GM21526 (cell line): ENCODE measurements at regions not wholly inside any gene's neighbourhood (a gene's known extent, or its start where the extent isn't known, plus 50 kb on each side); places are given as distances from the start of the nearest gene placed in this dataset.
"Not testable (repeated sequence)": the region's sequence is repeated elsewhere in the genome, so short reads cannot be mapped to it uniquely, and the experiment has no call there.

Experiments used
- ATAC-seq: cut with Tn5 transposase; IDR thresholded peaks from one replicate; pipeline ENCODE4 v1.9.1; 2021; ENCODE audit warnings: moderate library complexity; ENCODE audit not compliant: unreplicated experiment, low FRiP score

GRCh38 chr5:126027149-126027548 is 396.1 kb upstream of the GRAMD2B start:
- ATAC-seq = no peak

DNA sequence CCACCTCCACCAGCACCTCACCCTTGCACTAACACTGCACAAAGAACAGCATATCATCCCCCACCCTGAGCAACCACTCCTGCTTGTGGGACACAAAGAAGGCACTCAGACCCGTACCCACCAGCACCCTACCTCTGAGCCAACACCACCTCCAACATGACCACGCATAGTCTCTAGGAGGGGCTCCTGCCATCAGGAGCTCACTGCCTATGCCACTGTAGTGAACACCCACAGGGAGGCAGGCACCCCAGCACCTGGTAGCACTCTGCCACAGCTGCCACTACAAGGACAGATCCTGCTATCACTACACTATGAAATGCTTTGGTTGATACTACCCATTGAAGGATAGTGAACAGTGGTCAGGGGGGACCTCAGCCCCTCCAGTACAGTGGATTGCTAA is 395.6 kb upstream of the GRAMD2B start:
- ATAC-seq = no peak

DNA sequence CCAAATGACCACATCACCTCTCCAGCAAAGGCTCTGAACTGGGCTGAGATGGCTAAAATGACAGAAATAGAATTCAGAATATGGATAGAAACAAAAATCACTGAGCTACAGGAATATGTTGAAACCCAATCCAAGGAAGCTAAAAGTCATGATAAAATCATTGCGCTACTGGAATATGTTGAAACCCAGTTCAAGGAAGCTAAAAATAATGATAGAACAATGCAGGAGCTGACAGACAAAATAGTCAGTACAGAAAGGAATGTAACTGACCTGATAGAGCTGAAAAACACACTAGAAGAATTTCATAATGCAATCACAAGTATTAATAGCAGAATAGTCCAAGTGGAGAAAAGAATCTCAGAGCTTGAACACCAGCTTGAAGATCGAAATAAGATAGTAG is 394.9 kb upstream of the GRAMD2B start:
- ATAC-seq = no peak

DNA sequence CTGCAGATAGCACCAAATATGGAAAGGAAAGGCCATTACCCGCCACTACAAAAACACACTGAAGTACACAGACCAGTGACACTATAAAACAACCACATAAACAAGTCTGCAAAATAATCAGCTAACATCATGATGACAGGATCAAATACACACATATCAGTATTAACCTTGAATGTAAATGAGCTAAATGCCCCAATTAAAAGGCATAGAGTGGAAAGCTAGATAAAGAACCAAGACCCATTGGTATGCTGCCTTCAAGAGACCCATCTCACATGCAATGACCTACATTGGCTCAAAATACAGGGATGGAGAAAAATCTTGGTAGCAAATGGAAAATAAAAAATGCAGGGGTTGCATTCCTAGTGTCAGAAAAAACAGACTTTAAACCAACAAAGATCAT is 393.9 kb upstream of the GRAMD2B start:
- not testable (repeated sequence) for ATAC-seq

GRCh38 chr5:126030698-126031097 is 392.5 kb upstream of the GRAMD2B start:
- no peak for ATAC-seq

DNA sequence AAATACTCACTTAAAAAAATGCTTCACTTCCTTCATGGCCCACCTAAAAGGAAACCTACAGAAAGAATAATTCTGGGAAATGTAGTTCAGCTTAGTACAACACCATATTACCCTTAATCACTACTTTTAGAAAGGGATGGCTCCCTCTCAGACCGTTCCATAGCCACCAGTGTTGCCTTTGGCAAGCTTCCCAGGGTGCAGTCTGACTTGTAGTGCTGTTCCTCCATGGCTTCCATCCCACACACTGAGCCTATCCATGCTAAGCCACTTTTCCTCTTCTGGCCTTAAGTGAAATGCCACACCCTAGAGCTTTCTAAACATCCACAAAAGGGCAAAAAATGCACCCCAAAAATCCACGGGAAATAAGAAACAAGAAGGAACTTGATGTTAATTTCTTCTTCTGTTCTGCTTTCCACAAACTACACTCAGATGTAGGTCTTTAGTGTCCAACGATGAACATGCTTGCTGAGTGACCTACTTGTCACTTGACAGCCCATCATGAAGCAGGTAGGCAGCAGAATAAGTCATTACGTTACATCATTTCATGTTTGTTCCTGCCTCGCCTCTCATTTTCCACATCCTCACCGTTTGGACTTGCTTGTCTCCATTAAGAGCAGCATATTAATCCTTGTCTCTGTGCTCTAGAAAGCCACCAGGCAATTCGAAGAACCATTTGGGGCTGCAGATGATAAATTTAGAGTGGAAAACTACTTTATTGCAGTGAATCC is 391.1 kb upstream of the GRAMD2B start:
- no peak for ATAC-seq

GRCh38 chr5:126043688-126044087 is 379.5 kb upstream of the GRAMD2B start:
- no peak for ATAC-seq

GRCh38 chr5:126044111-126044668 is 379.0 kb upstream of the GRAMD2B start:
- no peak for ATAC-seq

GRCh38 chr5:126044931-126045565 is 378.2 kb upstream of the GRAMD2B start:
- ATAC-seq = no peak

DNA sequence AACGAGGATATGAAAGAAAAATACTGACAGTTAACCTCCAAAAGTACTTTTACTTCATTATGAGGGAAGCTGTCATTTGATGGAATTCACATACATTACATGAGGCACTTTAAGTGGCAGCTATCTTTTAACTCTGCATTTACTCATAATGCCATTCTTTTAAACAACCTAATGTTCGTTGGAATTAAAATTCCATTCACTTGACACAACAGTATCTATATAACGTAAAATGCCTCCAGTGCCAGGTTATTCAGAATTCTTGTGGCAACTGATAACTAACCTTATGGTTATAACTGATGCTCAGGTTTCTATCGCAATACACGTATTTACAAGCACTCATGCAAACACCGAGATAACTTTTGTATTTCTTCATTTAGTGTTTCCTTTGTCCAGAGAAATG is 376.9 kb upstream of the GRAMD2B start:
- ATAC-seq = no peak

DNA sequence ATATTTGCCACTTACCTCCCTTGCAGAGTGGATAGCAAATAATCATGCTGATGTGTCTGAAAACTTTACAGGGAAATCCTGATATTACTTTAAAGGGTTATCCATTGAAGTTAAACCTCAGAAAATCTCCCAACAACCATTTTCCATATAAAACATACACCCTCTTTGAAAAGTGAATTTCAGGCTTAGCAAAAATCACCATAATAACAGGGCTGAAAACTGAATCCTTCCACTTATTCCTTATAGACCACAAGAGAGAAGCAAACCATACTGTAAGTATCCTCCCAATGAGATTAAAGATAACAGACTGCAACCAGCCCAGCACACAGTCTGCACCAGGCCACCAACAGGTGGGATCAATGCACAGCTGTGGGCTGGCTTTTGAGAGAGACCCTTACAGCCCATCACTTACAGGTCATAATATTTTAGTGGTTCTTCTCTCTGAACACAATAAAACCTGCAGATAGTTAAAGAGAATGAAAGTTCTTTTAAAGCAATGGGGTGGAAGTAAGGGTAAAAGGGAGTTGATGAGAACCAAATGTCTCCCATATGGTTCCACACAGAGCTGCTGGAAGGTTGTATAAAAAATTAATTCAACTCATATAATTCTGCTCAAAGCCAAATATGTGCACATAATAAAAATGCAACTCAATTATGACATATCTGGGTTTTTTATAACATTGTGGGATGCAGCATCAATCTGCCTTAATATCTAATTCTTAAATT is 376.2 kb upstream of the GRAMD2B start:
- no peak for ATAC-seq

DNA sequence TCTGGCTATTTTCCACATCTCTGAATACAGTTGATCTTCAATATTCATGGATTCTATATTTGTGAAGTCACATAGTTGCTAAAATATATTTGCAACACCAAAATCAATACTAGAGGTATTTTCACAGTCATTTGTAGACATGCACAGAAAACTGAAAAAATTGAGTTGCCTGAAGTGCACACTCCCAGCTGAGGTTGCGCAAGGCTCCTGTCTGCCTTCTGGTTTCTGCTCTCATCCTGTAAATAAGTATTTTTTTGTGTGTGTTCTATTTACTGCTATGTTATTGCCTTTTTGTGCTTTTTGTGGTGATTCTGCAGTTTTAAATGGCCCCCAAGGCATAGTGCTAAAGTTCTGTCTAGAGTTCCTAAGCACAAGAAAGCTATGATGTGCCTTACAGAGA is 371.1 kb upstream of the GRAMD2B start:
- ATAC-seq = no peak

- ATAC-seq = no peak
These were observed 370.4 kb upstream of the GRAMD2B start for GRCh38 chr5:126052791-126053190.

DNA sequence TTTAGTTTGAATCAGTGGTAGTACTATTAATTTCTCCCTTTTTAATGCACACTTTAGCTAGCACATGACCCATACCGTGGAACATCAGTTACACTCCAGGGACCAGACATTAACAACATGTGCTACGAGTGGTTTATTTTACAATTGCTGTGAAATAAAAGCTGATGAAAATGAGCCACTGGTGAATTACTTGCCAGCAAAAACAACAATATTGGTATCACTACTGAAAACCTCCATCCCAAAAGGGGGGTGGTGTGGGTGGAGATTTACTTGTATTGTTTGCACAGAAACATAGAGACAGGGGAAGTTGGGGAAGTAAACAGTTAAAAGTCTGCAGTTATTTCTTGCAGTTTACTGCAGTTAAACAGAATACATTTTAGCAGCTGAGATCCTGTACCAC is 369.6 kb upstream of the GRAMD2B start:
- no peak for ATAC-seq

GRCh38 chr5:126054577-126055347 is 368.4 kb upstream of the GRAMD2B start:
- no peak for ATAC-seq

DNA sequence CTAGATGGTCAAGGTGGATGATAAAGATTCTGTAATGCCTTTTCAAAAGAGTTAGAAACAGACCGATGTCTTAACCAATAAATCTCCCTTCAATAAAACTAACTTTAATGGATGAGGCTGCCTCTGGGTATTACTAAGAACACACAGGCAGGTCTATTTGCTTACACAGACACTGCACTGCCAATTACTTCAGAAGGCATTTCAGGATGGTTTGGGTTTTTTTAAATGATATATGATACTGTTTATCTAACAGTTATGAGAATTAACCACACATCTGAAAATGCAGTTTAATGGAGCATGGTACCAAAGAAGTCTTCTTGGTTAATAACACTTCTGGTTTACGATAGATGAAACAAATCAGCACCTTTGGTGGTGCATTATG is 367.9 kb upstream of the GRAMD2B start:
- ATAC-seq = no peak

- ATAC-seq = no peak
These were observed 366.9 kb upstream of the GRAMD2B start for GRCh38 chr5:126056352-126056751.

DNA sequence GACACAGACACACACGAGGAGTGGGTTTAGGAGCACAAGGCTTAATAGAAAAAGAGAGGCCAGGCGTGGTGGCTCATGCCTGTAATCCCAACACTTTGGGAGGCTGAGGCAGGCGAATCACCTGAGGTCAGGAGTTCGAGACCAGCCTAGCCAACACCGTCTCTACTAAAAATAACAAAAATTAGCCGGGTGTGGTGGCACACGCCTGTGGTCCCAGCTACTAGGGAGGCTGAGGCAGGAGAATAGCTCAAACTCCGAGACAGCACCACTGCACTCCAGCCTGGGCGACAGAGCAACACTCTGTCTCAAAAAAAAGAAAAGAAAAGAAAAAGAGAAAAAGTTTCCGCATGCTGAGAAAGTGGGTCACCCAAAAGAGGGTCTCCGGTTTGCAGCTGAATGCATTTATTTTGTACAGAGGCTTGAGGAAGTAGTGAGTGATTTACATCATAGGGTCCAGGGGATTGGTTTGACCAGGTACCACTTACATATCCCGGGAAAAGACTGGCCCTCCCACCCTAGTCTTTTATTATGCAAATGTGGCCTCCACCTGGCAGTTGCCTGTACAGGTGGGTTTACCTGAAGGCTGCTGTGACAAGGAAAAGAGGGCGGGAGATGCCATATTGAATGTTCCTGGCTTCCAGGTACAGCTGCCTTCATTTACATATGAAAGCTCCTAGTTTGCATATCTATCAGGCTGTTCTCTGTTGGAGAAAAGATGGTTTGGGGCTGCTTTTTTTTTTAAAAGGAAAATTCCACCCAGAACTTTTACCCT is 366.2 kb upstream of the GRAMD2B start:
- no peak for ATAC-seq

GRCh38 chr5:126058392-126058791 is 364.8 kb upstream of the GRAMD2B start:
- not testable (repeated sequence) for ATAC-seq
